HT1080 (cell line): ENCODE measurements at regions not wholly inside any gene's neighbourhood (a gene's known extent, or its start where the extent isn't known, plus 50 kb on each side); places are given as distances from the start of the nearest gene placed in this dataset.
"Not testable (repeated sequence)": the region's sequence is repeated elsewhere in the genome, so short reads cannot be mapped to it uniquely, and the experiment has no call there.

ENCODE experiments used
- DNase-seq: peaks from one replicate; pipeline ENCODE4 v3.0.0-alpha.2; 2015; ENCODE audit warnings: low read depth

- not testable (repeated sequence) for DNase-seq
Measured at GRCh38 chr2:235443580-235443979, 50.3 kb upstream of the AGAP1 start.
